AG09319 (cell line): ENCODE measurements at regions not wholly inside any gene's neighbourhood (a gene's known extent, or its start where the extent isn't known, plus 50 kb on each side); places are given as distances from the start of the nearest gene placed in this dataset.

ENCODE experiments used
- DNase-seq: peaks from one replicate; pipeline ENCODE4 v3.0.0-alpha.2; 2010; ENCODE audit warnings: low read depth; ENCODE audit errors: extremely low read depth
- TF ChIP-seq, protein P1 (sequence below): IDR thresholded peaks from 2 replicates; pipeline ENCODE4 v1.5.1; 2011; ENCODE audit warnings: low read depth, mild to moderate bottlenecking, inconsistent platforms, low read length, moderate library complexity

DNA sequence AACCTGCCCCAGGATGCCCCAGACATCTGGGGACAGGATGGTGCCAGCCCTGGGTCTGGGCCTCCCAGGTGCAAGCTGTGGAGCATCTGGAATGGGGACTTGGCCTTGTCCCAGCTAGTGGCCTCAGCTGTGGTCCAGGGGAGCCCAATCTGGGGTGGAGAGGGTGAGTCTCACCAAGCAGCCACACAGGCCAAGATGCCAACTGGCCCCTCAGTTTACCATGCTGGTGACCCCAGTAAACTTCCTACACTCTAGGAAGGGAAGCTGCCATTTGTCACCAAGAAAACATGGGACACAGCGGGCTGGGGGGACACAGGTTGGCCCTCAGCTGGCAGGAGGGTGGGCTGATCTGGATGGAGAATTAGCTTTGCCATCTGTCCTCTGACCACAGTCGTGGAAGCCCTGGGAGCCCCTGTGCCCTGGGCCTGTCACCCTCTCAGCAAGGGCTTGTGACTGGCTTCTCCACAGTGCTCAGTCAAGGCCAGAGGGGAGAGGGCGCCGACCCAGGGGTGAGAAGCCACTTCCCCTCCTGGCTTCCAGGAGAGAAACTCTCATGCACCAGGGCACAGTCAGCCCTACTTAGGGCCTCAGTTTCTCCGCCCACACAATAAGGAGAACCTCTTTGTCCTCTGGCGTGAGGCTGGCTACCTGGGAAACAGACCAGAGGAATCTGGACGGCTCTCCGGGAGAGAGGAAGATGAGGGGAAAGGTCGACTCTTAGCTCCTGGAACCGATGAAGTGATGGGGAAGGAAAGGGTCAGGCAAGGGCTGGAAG, 126.4 kb upstream of the SMURF2 start:
- TF ChIP-seq, protein P1, sequence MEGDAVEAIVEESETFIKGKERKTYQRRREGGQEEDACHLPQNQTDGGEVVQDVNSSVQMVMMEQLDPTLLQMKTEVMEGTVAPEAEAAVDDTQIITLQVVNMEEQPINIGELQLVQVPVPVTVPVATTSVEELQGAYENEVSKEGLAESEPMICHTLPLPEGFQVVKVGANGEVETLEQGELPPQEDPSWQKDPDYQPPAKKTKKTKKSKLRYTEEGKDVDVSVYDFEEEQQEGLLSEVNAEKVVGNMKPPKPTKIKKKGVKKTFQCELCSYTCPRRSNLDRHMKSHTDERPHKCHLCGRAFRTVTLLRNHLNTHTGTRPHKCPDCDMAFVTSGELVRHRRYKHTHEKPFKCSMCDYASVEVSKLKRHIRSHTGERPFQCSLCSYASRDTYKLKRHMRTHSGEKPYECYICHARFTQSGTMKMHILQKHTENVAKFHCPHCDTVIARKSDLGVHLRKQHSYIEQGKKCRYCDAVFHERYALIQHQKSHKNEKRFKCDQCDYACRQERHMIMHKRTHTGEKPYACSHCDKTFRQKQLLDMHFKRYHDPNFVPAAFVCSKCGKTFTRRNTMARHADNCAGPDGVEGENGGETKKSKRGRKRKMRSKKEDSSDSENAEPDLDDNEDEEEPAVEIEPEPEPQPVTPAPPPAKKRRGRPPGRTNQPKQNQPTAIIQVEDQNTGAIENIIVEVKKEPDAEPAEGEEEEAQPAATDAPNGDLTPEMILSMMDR, result no peak

DNA sequence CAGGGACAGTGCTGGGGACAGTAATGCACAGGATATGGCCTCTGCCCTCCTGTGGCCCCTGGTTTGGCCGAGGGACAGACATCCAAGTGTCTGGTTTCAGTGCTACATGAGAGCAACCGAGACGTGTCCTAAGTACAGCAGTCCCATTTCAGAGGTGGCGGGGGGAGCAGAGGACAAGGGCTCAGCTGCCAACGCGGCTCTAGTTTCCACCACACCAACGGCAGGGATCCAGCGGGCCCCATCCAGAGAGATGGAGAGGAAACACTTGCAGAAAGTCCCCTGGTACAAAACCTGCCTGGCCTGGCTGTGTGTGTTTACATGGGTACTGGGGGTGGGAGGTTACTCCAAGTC, 125.8 kb upstream of the SMURF2 start:
- no peak for DNase-seq
- TF ChIP-seq, protein P1, result no peak

More for the DNA sequence above, 126.4 kb upstream of the SMURF2 start:
- no peak for DNase-seq

DNA sequence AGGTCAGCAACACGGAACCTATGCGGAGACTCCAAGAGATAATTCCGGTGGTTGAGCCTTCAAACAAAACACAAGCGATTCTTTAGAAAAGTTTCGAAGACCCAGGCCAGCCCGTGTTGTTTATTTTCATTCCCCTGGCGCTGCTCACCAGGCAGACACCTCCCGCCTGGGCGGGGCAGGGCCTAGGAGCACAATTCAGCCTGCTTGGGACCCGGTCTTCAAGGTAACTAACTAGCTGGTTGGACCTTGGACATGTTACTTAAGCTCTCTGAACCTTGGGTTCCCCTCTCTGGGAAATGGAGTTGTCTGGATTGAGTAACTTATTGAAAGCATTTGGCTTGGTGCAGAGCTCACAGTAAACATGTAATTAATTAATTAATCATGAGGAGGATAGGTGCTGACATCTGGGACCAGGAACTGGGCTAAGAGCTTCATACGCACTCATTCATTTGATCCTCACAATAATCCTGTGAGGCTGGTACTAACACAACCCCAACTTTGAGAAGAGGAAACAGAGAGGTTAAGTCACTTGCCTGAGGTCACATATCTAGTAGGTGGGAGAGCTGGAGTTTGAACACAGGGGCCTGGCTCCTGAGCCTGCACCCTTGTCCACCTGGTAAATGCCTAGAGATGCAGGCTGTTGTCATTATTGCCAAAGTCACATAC, 125.3 kb upstream of the SMURF2 start:
- TF ChIP-seq, protein P1, result no peak
- no peak for DNase-seq

DNA sequence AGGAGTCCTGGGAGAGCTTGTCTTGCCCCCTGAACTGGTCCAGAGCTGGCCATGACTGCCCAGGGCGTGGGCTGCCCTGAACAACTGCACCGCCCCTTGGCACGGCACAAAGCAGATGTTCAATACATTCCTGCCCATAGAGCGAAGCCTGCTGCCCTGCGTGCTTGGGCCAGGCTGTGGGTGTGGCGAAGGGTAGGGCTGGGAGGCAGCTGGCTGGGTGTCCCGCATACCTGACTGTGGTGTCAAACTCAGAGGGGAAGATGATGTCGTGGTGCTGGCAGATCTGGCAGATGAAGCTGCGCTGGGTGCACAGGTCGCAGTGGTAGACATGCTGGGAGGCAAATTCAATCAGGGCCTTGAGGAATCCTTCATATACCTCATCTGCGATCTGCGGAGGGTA, 124.2 kb upstream of the SMURF2 start:
- no peak for DNase-seq
- TF ChIP-seq, protein P1, result no peak

DNA sequence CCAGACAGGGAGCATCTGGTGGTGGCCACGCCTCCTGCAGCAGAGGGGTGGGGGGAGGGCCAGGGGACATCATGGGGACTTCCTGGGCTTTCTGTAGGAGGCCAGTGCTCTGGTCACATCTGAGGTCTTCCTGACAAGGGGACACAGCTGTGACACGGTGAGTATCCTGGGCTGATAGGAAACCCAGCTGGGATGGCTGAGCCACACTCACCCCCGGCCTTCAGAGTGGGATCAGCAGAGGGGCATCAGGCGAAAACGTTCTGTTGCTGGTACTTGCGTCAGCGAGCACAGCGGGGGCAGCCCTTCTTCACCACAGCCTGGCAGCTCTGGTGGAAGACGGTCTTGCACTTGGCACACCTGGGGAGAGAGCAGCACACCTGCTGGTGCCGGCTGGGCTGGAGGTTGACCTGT, 122.9 kb upstream of the SMURF2 start:
- TF ChIP-seq, protein P1, result no peak
- no peak for DNase-seq

DNA sequence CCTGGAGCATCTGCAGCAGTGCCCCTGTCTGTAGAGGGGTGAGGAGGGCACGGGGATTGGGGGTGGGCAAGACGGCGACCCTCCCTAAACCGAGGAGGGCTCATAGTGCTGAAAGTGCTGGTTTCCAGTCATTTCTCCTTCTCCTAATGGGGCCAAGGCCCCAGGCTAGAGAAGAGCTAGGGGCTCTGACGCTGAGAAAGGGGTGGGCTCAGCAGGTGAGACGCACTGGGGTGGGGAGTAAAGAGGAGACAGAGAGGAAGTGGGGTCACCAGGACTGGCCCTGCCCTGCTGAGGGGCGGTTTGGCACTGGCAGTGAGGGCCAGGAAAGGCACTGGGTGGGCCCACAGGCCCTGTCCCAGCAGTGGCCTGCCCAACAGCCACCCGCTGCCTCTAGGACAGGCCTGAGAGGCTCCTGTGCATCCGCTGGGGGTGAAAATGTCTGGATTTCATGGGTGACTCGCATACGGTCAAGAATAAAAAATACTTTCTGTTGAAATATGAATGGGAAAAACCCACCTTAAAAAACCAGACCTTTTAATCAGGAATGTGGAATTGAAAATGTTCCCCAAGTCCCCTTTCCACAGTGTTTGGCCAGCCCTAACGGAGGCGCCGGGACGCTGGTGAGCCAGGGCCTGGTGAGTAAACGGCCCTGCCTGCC, 122.4 kb upstream of the SMURF2 start:
- TF ChIP-seq, protein P1, result no peak
- DNase-seq, result no peak
